GM23338 (cell line): ENCODE measurements at regions not wholly inside any gene's neighbourhood (a gene's known extent, or its start where the extent isn't known, plus 50 kb on each side); places are given as distances from the start of the nearest gene placed in this dataset.

Experiments used
- ATAC-seq: fragments of 200-7000 bp; cut with Tn5 transposase; 3 replicates; pipeline ENCODE4 v1.9.1; 2020
- DNase-seq: peaks from one replicate; pipeline ENCODE4 v3.0.0-alpha.2; 2015; ENCODE audit warnings: low spot score
- H2AFZ ChIP-seq: fragments of 200-600 bp; sonication (generic); 2 replicates; pipeline ENCODE4 v1.8.0; 2016; ENCODE audit warnings: antibody characterized with exemption, mild to moderate bottlenecking, moderate library complexity
- H3F3A ChIP-seq: fragments of 200-600 bp; sonication (generic); replicated peaks from 2 replicates; pipeline ENCODE4 v1.8.0; 2017; ENCODE audit warnings: antibody characterized with exemption, mixed run types, low read depth
- H3K27ac ChIP-seq: fragments of 200-600 bp; sonication (generic); 2 replicates; pipeline ENCODE4 v1.6.1; 2016; ENCODE audit warnings: low read depth
- H3K27me3 ChIP-seq: fragments of 200-600 bp; sonication (generic); 2 replicates; pipeline ENCODE4 v1.8.0; 2016; ENCODE audit warnings: mild to moderate bottlenecking, mixed run types, moderate library complexity; ENCODE audit not compliant: insufficient read depth
- H3K36me3 ChIP-seq: fragments of 200-600 bp; sonication (generic); 2 replicates; pipeline ENCODE4 v1.8.0; 2016; ENCODE audit warnings: mild to moderate bottlenecking; ENCODE audit not compliant: insufficient read depth
- H3K4me1 ChIP-seq: fragments of 200-600 bp; sonication (generic); 2 replicates; pipeline ENCODE4 v1.8.0; 2016; ENCODE audit warnings: mild to moderate bottlenecking, moderate library complexity; ENCODE audit not compliant: insufficient read depth
- H3K4me2 ChIP-seq: fragments of 200-600 bp; sonication (generic); 2 replicates; pipeline ENCODE4 v1.7.1; 2017; ENCODE audit warnings: mixed run types
- H3K4me3 ChIP-seq: fragments of 200-600 bp; sonication (generic); 2 replicates; pipeline ENCODE4 v1.6.1; 2016; ENCODE audit warnings: mixed run types
- H3K79me2 ChIP-seq: fragments of 200-600 bp; sonication (generic); replicated peaks from 2 replicates; pipeline ENCODE4 v1.8.0; 2017; ENCODE audit warnings: mild to moderate bottlenecking; ENCODE audit not compliant: insufficient read depth
- H3K9me2 ChIP-seq: fragments of 200-600 bp; sonication (generic); 2 replicates; pipeline ENCODE4 v1.8.0; 2017; ENCODE audit not compliant: insufficient read depth
- H4K20me1 ChIP-seq: fragments of 200-600 bp; sonication (generic); replicated peaks from 2 replicates; pipeline ENCODE4 v1.8.0; 2017; ENCODE audit warnings: mild to moderate bottlenecking; ENCODE audit not compliant: insufficient read depth
- H3K27ac Mint-ChIP-seq: 2 replicates; pipeline ENCODE4 v1.8.0; 2020; ENCODE audit warnings: inconsistent platforms, mild to moderate bottlenecking, moderate library complexity, mixed read lengths
- H3K27me3 Mint-ChIP-seq: 3 replicates; pipeline ENCODE4 v1.8.0; 2022; ENCODE audit warnings: low read depth, mild to moderate bottlenecking, moderate library complexity, mixed read lengths, inconsistent platforms; ENCODE audit not compliant: insufficient read depth, poor library complexity
- H3K36me3 Mint-ChIP-seq: 3 replicates; pipeline ENCODE4 v1.8.0; 2021; ENCODE audit warnings: low read depth, mild to moderate bottlenecking, inconsistent platforms, moderate library complexity, mixed read lengths
- H3K4me1 Mint-ChIP-seq: 3 replicates; pipeline ENCODE4 v1.8.0; 2020; ENCODE audit warnings: mild to moderate bottlenecking, inconsistent platforms, mixed read lengths
- H3K4me3 Mint-ChIP-seq: 3 replicates; pipeline ENCODE4 v1.8.0; 2021; ENCODE audit warnings: moderate library complexity, mild to moderate bottlenecking, inconsistent platforms, mixed read lengths
- H3K9me3 Mint-ChIP-seq: 3 replicates; pipeline ENCODE4 v1.8.0; 2020; ENCODE audit warnings: moderate library complexity, mild to moderate bottlenecking, inconsistent platforms, mixed read lengths
- CREB1 ChIP-seq: fragments of 250-450 bp; sonication (Bioruptor Pico); IDR thresholded peaks from 2 replicates; pipeline ENCODE4 v1.5.0; 2020; ENCODE audit warnings: low read depth, mild to moderate bottlenecking, moderate library complexity
- ETS1 ChIP-seq: IDR thresholded peaks from 2 replicates; pipeline ENCODE4 v1.6.1; 2016; ENCODE audit warnings: antibody characterized with exemption
- EZH2 ChIP-seq: fragments of 200-600 bp; sonication (generic); IDR thresholded peaks from one replicate; pipeline ENCODE4 v1.8.0; 2017; ENCODE audit warnings: antibody characterized with exemption, mild to moderate bottlenecking, low read depth; ENCODE audit not compliant: unreplicated experiment
- EZH2phosphoT487 ChIP-seq: fragments of 200-600 bp; sonication (generic); IDR thresholded peaks from one replicate; pipeline ENCODE4 v1.8.1; 2018; ENCODE audit warnings: antibody characterized with exemption; ENCODE audit not compliant: unreplicated experiment
- NANOG ChIP-seq: IDR thresholded peaks from 2 replicates; pipeline ENCODE4 v1.6.1; 2016; ENCODE audit warnings: antibody characterized with exemption, borderline replicate concordance
- POLR2AphosphoS5 ChIP-seq: IDR thresholded peaks from 2 replicates; pipeline ENCODE4 v1.6.1; 2016; ENCODE audit warnings: antibody characterized with exemption, low read depth
- REST ChIP-seq: IDR thresholded peaks from one replicate; pipeline ENCODE4 v1.6.1; 2018; ENCODE audit warnings: antibody characterized with exemption; ENCODE audit not compliant: unreplicated experiment
- STAT1 ChIP-seq: IDR thresholded peaks from one replicate; pipeline ENCODE4 v1.6.1; 2016; ENCODE audit warnings: antibody characterized with exemption; ENCODE audit not compliant: unreplicated experiment
- ZNF114 ChIP-seq: fragments of 250-450 bp; sonication (Bioruptor Pico); IDR thresholded peaks from 2 replicates; pipeline ENCODE4 v1.5.0; 2020; ENCODE audit warnings: mild to moderate bottlenecking, moderate library complexity
- ZNF331 ChIP-seq: fragments of 250-450 bp; sonication (Bioruptor Pico); IDR thresholded peaks from 2 replicates; pipeline ENCODE4 v1.5.0; 2020; ENCODE audit warnings: low read depth, mild to moderate bottlenecking, moderate library complexity
- TF ChIP-seq, protein P1 (sequence below), 2 experiments: fragments of 200-600 bp in 1 of 2; sonication (generic) in 1 of 2; conservative IDR thresholded peaks; 2 replicates each; pipeline versions ENCODE4 v1.5.1 to v1.6.1; 2016 to 2017; ENCODE audit warnings: antibody characterized with exemption in 2 of 2, low read depth in 2 of 2, mild to moderate bottlenecking in 2 of 2, moderate library complexity in 1 of 2
- TF ChIP-seq, protein P2 (sequence below): fragments of 250-450 bp; sonication (Bioruptor Pico); IDR thresholded peaks from 2 replicates; pipeline ENCODE4 v1.5.0; 2020; ENCODE audit warnings: mild to moderate bottlenecking, moderate library complexity

GRCh38 chr2:67240507-67240906 lies 156.6 kb upstream of the ETAA1 start:
- no peaks in the 10 kb centered on the region for H3K36me3 ChIP-seq
- H3K27ac Mint-ChIP-seq, result no peak overlapping the region

More at GRCh38 chr2:67240507-67240906, 156.6 kb upstream of the ETAA1 start:
- Mint-ChIP-seq H3K27me3 (no peaks in the 10 kb centered on the region), H3K9me3 (no peaks in the 10 kb centered on the region), H3K4me1 (peaks cover 2% of the 10 kb centered on the region; the same call in 1 of the 3 replicates), H3K4me3 (no peak overlapping the region), H3K36me3 (no peaks in the 10 kb centered on the region)
- Histone ChIP-seq H2AFZ (no peak overlapping the region), H3K79me2 (no peaks in the 10 kb centered on the region), H3K4me1 (no peaks in the 10 kb centered on the region; the same call in 1 of the 2 replicates), H3K4me2 (no peak overlapping the region), H3K9me2 (0 out of 2 replicates have a peak, but pooled peaks cover 11% of the 10 kb centered on the region), H3K27ac (no peak overlapping the region), H3K4me3 (no peak overlapping the region), H3F3A (no peaks in the 10 kb centered on the region), H4K20me1 (no peaks in the 10 kb centered on the region), H3K27me3 (no peaks in the 10 kb centered on the region)
- TF ChIP-seq EZH2, result no peak
- TF ChIP-seq POLR2AphosphoS5, result no peak
- no peak for TF ChIP-seq CREB1
- TF ChIP-seq REST, result no peak
- TF ChIP-seq ETS1, result no peak
- TF ChIP-seq ZNF114 (CRISPR knock-in tag), result no peak
- TF ChIP-seq, protein P1, sequence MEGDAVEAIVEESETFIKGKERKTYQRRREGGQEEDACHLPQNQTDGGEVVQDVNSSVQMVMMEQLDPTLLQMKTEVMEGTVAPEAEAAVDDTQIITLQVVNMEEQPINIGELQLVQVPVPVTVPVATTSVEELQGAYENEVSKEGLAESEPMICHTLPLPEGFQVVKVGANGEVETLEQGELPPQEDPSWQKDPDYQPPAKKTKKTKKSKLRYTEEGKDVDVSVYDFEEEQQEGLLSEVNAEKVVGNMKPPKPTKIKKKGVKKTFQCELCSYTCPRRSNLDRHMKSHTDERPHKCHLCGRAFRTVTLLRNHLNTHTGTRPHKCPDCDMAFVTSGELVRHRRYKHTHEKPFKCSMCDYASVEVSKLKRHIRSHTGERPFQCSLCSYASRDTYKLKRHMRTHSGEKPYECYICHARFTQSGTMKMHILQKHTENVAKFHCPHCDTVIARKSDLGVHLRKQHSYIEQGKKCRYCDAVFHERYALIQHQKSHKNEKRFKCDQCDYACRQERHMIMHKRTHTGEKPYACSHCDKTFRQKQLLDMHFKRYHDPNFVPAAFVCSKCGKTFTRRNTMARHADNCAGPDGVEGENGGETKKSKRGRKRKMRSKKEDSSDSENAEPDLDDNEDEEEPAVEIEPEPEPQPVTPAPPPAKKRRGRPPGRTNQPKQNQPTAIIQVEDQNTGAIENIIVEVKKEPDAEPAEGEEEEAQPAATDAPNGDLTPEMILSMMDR (conservative IDR thresholded peaks at IDR 0.05; ENCODE audit: low read depth in 2 of 2), result no peak
- TF ChIP-seq, protein P2, sequence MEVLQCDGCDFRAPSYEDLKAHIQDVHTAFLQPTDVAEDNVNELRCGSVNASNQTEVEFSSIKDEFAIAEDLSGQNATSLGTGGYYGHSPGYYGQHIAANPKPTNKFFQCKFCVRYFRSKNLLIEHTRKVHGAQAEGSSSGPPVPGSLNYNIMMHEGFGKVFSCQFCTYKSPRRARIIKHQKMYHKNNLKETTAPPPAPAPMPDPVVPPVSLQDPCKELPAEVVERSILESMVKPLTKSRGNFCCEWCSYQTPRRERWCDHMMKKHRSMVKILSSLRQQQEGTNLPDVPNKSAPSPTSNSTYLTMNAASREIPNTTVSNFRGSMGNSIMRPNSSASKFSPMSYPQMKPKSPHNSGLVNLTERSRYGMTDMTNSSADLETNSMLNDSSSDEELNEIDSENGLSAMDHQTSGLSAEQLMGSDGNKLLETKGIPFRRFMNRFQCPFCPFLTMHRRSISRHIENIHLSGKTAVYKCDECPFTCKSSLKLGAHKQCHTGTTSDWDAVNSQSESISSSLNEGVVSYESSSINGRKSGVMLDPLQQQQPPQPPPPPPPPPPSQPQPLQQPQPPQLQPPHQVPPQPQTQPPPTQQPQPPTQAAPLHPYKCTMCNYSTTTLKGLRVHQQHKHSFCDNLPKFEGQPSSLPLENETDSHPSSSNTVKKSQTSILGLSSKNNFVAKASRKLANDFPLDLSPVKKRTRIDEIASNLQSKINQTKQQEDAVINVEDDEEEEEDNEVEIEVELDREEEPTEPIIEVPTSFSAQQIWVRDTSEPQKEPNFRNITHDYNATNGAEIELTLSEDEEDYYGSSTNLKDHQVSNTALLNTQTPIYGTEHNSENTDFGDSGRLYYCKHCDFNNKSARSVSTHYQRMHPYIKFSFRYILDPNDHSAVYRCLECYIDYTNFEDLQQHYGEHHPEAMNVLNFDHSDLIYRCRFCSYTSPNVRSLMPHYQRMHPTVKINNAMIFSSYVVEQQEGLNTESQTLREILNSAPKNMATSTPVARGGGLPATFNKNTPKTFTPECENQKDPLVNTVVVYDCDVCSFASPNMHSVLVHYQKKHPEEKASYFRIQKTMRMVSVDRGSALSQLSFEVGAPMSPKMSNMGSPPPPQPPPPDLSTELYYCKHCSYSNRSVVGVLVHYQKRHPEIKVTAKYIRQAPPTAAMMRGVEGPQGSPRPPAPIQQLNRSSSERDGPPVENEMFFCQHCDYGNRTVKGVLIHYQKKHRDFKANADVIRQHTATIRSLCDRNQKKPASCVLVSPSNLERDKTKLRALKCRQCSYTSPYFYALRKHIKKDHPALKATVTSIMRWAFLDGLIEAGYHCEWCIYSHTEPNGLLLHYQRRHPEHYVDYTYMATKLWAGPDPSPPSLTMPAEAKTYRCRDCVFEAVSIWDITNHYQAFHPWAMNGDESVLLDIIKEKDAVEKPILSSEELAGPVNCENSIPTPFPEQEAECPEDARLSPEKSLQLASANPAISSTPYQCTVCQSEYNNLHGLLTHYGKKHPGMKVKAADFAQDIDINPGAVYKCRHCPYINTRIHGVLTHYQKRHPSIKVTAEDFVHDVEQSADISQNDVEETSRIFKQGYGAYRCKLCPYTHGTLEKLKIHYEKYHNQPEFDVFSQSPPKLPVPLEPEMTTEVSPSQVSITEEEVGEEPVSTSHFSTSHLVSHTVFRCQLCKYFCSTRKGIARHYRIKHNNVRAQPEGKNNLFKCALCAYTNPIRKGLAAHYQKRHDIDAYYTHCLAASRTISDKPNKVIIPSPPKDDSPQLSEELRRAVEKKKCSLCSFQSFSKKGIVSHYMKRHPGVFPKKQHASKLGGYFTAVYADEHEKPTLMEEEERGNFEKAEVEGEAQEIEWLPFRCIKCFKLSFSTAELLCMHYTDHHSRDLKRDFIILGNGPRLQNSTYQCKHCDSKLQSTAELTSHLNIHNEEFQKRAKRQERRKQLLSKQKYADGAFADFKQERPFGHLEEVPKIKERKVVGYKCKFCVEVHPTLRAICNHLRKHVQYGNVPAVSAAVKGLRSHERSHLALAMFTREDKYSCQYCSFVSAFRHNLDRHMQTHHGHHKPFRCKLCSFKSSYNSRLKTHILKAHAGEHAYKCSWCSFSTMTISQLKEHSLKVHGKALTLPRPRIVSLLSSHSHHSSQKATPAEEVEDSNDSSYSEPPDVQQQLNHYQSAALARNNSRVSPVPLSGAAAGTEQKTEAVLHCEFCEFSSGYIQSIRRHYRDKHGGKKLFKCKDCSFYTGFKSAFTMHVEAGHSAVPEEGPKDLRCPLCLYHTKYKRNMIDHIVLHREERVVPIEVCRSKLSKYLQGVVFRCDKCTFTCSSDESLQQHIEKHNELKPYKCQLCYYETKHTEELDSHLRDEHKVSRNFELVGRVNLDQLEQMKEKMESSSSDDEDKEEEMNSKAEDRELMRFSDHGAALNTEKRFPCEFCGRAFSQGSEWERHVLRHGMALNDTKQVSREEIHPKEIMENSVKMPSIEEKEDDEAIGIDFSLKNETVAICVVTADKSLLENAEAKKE (CRISPR knock-in tag), result no peak
- no peak for TF ChIP-seq EZH2phosphoT487
- no peak for TF ChIP-seq ZNF331 (CRISPR knock-in tag)
- TF ChIP-seq NANOG, result no peak
- no peak for TF ChIP-seq STAT1
- no peak for ATAC-seq
- no peak for DNase-seq
